GM13977 (cell line): ENCODE measurements at regions not wholly inside any gene's neighbourhood (a gene's known extent, or its start where the extent isn't known, plus 50 kb on each side); places are given as distances from the start of the nearest gene placed in this dataset.

Experiments
- DNase-seq: peaks from one replicate; pipeline ENCODE4 v3.0.0; 2012; ENCODE audit warnings: low spot score
- CTCF ChIP-seq: IDR thresholded peaks from 2 replicates; pipeline ENCODE4 v1.5.1; 2012; ENCODE audit warnings: mild to moderate bottlenecking, control low read depth; ENCODE audit not compliant: insufficient read depth; ENCODE audit errors: extremely low read depth, missing control alignments
- in situ Hi-C: fragments of 300-500 bp; cut with MboI; formaldehyde crosslinking; loops from one replicate; pipeline ENCODE4 v1.12.0; 2022; ENCODE audit warnings: low sequenced_read_pairs, low pct_unique_long_range_greater_than_20kb, mixed read lengths, inconsistent platforms; ENCODE audit not compliant: unreplicated experiment

GRCh38 chr1:30506291-30507015, 216.9 kb downstream of the MATN1 start:
- DNase-seq: no peak
- no peak for TF ChIP-seq CTCF
- in situ Hi-C loops: no loop called here

GRCh38 chr1:30505853-30506252, 217.5 kb downstream of the MATN1 start:
- no peak for DNase-seq
- no peak for TF ChIP-seq CTCF
- in situ Hi-C loops: no loop called here

GRCh38 chr1:30492451-30492850, 230.9 kb downstream of the MATN1 start:
- in situ Hi-C loops: no loop called here
- TF ChIP-seq CTCF: no peak
- DNase-seq: no peak

GRCh38 chr1:30491831-30492230, 231.6 kb downstream of the MATN1 start:
- in situ Hi-C loops: no loop called here
- TF ChIP-seq CTCF: no peak
- DNase-seq: no peak

- TF ChIP-seq CTCF: no peak
- in situ Hi-C loops: no loop called here
- no peak for DNase-seq
Measured at GRCh38 chr1:30490554-30491053, 232.8 kb downstream of the MATN1 start.

GRCh38 chr1:30489737-30490389, 233.5 kb downstream of the MATN1 start:
- DNase-seq: no peak
- TF ChIP-seq CTCF: no peak
- in situ Hi-C loops: no loop called here
